Choroid plexus epithelial cell (primary cell): ENCODE measurements at regions not wholly inside any gene's neighbourhood (a gene's known extent, or its start where the extent isn't known, plus 50 kb on each side); places are given as distances from the start of the nearest gene placed in this dataset.

ENCODE experiments used
- DNase-seq: peaks from one replicate; pipeline ENCODE4 v3.0.0-alpha.2; 2010; ENCODE audit warnings: low read depth
- H3K4me3 ChIP-seq: 2 replicates; pipeline ENCODE4 v1.5.1; 2011; ENCODE audit warnings: low read depth, mild to moderate bottlenecking, control low read depth, low read length, moderate library complexity
- TF ChIP-seq, protein P1 (sequence below): conservative IDR thresholded peaks from 2 replicates; pipeline ENCODE4 v1.5.1; 2011; ENCODE audit warnings: low read depth, mild to moderate bottlenecking, control low read depth, inconsistent platforms, low read length, moderate library complexity

DNA sequence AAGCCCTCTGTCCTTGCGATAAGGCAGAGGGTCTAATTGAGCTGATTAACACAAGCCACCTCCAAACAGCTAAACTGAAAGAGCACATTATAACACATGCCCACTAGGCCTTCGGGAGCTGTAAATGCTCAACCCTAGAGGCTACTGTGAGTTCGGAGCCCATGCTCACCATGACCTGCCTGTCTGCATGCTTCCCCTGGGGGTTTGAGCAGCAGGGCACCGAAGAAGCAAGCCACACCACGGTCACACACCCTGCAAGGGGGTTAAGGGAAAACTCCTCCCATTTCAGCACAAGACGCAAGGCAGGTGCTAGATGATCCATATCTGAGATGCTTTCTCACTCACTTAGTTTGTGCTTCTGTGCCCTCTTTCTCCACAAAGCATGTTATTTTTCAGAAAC is 435.9 kb upstream of the CADM2 start:
- H3K4me3 ChIP-seq: no peak overlapping the region
- no peak for DNase-seq
- TF ChIP-seq, protein P1, sequence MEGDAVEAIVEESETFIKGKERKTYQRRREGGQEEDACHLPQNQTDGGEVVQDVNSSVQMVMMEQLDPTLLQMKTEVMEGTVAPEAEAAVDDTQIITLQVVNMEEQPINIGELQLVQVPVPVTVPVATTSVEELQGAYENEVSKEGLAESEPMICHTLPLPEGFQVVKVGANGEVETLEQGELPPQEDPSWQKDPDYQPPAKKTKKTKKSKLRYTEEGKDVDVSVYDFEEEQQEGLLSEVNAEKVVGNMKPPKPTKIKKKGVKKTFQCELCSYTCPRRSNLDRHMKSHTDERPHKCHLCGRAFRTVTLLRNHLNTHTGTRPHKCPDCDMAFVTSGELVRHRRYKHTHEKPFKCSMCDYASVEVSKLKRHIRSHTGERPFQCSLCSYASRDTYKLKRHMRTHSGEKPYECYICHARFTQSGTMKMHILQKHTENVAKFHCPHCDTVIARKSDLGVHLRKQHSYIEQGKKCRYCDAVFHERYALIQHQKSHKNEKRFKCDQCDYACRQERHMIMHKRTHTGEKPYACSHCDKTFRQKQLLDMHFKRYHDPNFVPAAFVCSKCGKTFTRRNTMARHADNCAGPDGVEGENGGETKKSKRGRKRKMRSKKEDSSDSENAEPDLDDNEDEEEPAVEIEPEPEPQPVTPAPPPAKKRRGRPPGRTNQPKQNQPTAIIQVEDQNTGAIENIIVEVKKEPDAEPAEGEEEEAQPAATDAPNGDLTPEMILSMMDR: no peak

DNA sequence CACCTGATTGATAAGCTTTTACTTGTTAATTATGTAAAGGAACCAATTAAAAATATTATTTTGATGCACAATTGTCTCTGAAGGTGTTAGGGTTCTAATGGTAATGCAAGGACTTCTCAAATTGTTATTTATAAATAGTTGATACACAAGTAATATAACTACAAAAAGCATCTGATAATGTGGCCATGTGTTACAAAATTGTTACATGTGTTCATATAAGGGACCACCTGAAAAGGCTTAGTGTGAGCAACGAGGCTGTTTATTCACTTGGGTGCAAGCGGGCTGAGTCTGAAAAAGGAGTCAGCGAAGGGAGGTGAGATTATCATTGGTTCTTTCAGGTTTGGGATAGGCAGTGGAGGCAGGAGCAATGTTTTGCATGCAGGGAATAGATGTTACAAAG is 421.9 kb upstream of the CADM2 start:
- DNase-seq: no peak
- H3K4me3 ChIP-seq: no peak overlapping the region
- TF ChIP-seq, protein P1: no peak

DNA sequence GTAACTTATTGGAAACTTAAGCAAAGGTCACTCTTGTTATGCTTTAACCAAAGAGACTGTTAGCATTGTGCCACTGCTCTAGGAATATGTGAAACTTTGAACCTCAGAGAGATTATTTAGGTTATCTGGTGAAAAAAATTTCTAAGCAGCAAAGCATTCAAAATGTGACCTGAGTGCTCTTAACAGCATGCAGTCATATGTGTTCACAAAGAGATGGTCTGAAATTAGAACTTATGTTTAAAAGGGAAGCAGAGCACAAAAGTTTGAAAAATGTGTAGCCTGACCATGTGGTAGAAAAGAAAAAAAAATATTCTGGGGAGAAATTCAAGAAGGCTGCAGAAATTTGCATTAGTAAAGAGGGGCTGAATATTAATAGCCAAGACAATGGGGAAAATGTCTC is 420.2 kb upstream of the CADM2 start:
- DNase-seq: no peak
- H3K4me3 ChIP-seq: no peak overlapping the region
- TF ChIP-seq, protein P1: no peak

DNA sequence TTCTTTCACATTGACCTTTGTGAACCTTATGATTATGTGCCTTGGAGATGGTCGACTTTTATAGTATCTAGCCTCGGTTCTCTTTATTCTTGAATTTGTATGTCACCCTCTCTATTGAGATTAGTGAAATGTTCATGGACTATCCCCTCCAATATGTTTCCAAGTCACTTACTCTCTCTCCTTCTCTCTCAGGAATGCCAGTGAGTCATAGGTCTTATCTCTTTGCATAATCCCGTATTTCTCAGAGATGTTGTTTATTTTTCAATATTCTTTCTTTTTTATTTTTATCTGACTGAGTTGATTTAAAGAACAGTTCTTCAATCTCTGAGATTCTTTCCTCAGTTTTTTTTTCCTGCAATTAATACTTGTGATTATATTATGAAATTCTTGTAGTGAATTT is 411.6 kb upstream of the CADM2 start:
- peak; percentile 10 for DNase-seq
- TF ChIP-seq, protein P1: no peak
- H3K4me3 ChIP-seq: no peak overlapping the region

DNA sequence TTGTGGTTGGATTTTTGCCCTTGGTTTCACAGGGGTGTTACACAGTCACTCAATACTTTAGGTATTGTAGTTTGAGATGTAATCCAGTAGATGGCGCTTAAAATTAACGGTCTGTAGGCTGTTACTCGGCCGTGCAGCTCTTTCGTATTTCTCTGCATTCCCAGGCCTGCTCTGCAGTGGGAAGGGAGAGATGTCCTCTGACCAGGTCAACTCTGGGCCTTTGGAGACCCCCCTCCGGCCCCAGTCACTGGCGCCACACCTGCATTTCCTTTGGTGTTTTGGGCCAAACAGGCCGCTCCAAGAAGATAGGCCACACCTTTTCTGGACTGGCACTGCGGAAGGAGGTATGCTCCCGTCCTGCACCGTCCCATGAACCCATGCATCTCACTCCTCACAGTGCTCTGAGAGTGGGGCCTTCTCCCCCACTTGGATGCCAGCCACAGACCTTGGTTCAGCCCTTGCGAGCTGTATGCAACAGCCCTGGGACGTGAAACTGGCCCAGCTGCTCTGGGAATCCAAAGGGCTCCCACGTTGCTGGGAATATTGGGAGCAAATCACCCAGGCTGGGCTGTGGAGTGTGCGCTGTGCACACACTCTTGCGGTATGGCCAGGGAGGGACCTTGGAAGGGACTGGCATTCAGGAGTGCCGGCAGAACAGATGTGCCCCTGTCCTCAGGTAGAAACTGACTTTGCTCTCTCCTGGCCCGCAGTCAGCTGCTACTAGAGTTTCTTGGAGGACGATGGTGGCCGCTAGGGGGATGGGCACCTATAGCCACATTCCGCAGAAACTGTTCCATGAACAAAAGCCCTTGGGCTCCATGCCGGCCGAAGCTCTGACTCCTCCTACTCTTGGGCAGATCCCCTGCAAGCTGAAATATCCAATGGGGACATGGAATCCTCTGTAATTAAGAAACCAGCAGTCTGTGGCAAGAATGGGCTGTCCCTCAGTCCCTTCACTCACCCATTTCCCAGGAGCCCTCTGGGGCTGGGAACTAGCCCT is 410.5 kb upstream of the CADM2 start:
- H3K4me3 ChIP-seq: no peak overlapping the region
- peak; percentile 51 for DNase-seq
- TF ChIP-seq, protein P1: peak; percentile 56

DNA sequence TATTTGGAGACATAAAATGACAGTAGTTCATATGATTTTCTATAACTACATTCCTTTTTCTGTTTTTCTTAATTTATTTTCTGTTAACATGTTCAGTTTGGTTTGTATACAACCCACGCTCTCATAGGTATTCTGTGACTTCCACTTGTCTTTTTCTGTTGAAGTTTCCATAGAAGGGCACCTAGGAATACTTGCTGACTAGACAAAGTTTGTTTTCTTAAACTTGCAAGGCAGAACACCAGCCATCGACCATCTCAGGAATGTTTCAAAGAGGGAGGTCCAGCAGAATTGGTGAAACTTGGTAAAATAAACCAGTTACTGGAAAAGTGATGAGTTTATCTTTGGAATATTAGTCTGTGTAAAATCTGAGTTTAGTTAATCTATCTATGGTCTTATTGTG is 403.2 kb upstream of the CADM2 start:
- no peak overlapping the region for H3K4me3 ChIP-seq
- DNase-seq: no peak
- TF ChIP-seq, protein P1: no peak

DNA sequence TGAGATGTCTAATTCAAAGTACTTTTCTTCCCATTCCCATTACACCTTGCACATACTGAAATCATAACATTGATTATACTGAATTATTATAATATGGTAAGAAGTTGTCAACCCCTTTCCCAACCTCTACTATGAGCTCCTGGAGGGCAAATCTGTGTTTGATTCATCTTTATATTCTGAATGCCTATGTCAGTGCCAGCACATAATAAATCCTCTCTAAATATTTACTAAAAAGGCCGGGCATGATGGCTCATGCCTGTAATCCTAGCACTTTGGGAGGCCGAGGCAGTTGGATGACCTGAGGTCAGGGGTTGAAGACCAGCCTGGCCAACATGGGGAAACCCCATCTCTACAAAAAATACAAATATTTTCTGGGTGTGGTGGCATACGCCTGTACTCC is 392.5 kb upstream of the CADM2 start:
- TF ChIP-seq, protein P1: no peak
- DNase-seq: no peak
- no peak overlapping the region for H3K4me3 ChIP-seq
